ENCODE measurements at regions not wholly inside any gene's neighbourhood (a gene's known extent, or its start where the extent isn't known, plus 50 kb on each side); places are given as distances from the start of the nearest gene placed in this dataset.

DNA sequence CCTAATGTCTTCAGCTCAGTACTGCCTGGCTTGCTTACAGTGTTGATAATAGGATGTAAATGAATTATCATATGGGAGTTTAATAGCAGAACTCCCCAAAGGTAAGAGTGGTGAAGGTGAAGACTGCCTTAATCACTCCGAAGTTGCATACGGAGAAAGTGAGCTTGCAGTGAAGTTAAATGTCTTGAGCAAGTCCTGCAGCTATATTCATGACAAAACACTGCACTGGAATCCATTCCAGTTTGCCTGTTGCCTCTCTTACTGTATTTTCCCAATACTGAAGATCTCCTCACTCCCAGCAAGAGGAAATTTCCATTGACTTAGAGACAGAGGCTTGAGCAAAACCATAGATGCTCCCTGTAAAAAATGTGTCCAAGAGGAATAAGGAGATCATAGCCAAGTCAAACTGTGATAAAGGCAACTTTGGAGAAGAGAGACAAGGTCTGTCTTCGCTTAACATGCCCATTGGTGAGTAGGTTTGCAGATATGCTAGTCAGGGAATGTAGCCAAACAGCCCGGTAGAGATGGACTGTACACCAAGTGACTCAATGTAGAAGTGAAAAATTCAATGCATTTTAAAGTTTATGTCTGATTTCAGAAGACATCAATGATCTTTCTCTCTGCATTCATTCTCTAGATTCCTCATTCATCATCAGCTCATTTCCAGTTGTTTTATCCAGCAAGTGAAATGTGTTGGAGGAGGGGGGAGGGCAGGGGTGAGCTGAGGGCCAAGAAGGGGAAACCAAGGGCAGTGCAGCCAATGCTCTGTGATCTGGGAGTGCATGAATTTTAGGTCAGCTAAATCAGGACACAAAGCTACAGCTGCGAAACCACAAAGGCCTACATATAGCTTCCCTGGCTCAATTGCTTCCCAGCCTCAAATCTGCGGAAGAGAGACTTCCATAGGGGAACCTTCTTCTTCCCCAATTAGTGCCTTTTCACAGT, 667.1 kb upstream of the NR2F2 start:
- H3K27ac ChIP-seq: no peak overlapping the region
- no peak for TF ChIP-seq ZFX (IDR thresholded peaks at IDR 0.05; ENCODE audit: borderline replicate concordance)
- TF ChIP-seq, protein P1, sequence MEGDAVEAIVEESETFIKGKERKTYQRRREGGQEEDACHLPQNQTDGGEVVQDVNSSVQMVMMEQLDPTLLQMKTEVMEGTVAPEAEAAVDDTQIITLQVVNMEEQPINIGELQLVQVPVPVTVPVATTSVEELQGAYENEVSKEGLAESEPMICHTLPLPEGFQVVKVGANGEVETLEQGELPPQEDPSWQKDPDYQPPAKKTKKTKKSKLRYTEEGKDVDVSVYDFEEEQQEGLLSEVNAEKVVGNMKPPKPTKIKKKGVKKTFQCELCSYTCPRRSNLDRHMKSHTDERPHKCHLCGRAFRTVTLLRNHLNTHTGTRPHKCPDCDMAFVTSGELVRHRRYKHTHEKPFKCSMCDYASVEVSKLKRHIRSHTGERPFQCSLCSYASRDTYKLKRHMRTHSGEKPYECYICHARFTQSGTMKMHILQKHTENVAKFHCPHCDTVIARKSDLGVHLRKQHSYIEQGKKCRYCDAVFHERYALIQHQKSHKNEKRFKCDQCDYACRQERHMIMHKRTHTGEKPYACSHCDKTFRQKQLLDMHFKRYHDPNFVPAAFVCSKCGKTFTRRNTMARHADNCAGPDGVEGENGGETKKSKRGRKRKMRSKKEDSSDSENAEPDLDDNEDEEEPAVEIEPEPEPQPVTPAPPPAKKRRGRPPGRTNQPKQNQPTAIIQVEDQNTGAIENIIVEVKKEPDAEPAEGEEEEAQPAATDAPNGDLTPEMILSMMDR (IDR thresholded peaks at IDR 0.05): no peak

GRCh38 chr15:95664450-95664849, 666.0 kb upstream of the NR2F2 start:
- no peak overlapping the region for H3K27ac ChIP-seq
- TF ChIP-seq, protein P1 (IDR thresholded peaks at IDR 0.05): no peak

- H3K27ac ChIP-seq: no peak overlapping the region
- TF ChIP-seq, protein P1 (IDR thresholded peaks at IDR 0.05): no peak
- no peak for TF ChIP-seq ZFX (IDR thresholded peaks at IDR 0.05; ENCODE audit: borderline replicate concordance)
Measured at GRCh38 chr15:95669146-95669922, 661.2 kb upstream of the NR2F2 start.

DNA sequence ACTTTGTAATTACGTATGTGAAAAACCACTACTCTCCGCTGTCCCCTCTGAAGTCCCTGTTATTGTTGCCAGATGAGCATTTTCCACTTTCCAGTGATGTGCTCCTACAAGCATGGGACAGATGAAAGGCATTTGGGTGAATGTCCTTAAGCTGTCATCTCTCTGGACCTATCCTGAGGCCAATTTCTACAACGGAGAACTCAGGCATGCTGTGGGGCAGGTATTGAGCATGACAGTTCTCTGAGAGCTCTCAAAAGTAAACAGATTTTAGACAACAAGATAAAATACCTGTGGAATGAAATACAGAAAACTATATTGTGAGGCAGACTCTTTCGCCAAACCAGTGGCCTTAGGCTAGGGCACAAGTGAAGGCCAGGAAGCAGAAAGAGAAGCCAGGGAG, 656.5 kb upstream of the NR2F2 start:
- H3K27ac ChIP-seq: no peak overlapping the region
- no peak for TF ChIP-seq ZFX (IDR thresholded peaks at IDR 0.05; ENCODE audit: borderline replicate concordance)
- TF ChIP-seq, protein P1 (IDR thresholded peaks at IDR 0.05): no peak

DNA sequence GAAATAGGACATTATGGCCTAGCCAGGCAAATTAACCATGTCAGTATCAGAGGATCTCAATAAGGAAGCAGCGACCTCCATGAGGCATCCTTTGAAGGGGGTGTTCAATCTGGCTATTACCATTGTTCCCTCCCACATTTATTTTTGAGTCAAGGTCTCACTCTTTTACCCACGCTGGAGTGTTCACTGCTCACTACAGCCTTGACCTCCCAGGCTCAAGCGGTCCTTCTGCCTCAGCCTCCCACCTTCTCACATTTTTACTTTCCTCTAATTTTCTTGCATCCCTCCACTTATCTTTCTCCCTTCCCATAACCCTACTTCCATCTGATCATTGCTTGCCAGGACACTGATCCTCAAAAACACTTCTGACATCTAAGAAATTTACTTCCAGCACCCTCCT, 654.0 kb upstream of the NR2F2 start:
- peak overlapping the region; percentile 31 for H3K27ac ChIP-seq
- TF ChIP-seq, protein P1 (IDR thresholded peaks at IDR 0.05): no peak
- TF ChIP-seq ZFX (IDR thresholded peaks at IDR 0.05; ENCODE audit: borderline replicate concordance): no peak

GRCh38 chr15:95679847-95680582, 650.5 kb upstream of the NR2F2 start:
- peak overlapping the region; percentile 64 for H3K27ac ChIP-seq

More at GRCh38 chr15:95679847-95680582, 650.5 kb upstream of the NR2F2 start:
- TF ChIP-seq, protein P1 (IDR thresholded peaks at IDR 0.05): no peak
- TF ChIP-seq ZFX (IDR thresholded peaks at IDR 0.05; ENCODE audit: borderline replicate concordance): no peak

All from 22Rv1 (cell line).